ENCODE measurements at regions not wholly inside any gene's neighbourhood (a gene's known extent, or its start where the extent isn't known, plus 50 kb on each side); places are given as distances from the start of the nearest gene placed in this dataset.

DNA sequence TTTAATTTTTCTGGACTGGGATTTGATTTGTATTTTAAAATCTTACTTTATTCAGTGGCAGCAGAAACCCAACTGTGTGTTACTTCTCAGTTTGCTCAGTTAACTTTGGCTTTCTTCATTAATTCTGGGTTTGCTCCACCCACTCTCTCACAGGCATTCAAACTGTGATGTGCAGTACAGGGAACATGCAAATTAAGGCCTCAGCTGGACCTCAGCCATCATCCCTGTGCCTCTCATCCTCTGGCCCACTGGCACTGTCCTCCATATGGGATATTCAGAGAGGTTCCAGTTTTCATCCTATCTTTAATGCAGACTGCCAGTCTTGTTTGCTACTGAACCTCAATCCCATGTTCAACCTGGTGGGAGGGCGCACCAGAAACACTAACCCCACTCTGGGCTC, 743.4 kb upstream of the IGFBP3 start:
- Histone ChIP-seq H3K4me3 (IDR thresholded peaks at IDR 0.05; ENCODE audit: insufficient read depth, low read depth, low read length) (no peak overlapping the region), H3K9ac (no peak overlapping the region), H4K20me1 (ENCODE audit: insufficient read depth) (no peaks in the 10 kb centered on the region), H2AFZ (ENCODE audit: low read depth) (no peak overlapping the region), H3K27ac (no peak overlapping the region), H3K4me1 (ENCODE audit: low read depth, poor library complexity, severe bottlenecking) (no peaks in the 10 kb centered on the region), H3K4me2 (no peak overlapping the region), H3K27me3 (ENCODE audit: insufficient read depth, low read depth) (no peaks in the 10 kb centered on the region), H3K79me2 (ENCODE audit: insufficient read depth, low read depth) (no peaks in the 10 kb centered on the region), H3K36me3 (ENCODE audit: insufficient read depth) (no peaks in the 10 kb centered on the region)
- TF ChIP-seq, protein P1, sequence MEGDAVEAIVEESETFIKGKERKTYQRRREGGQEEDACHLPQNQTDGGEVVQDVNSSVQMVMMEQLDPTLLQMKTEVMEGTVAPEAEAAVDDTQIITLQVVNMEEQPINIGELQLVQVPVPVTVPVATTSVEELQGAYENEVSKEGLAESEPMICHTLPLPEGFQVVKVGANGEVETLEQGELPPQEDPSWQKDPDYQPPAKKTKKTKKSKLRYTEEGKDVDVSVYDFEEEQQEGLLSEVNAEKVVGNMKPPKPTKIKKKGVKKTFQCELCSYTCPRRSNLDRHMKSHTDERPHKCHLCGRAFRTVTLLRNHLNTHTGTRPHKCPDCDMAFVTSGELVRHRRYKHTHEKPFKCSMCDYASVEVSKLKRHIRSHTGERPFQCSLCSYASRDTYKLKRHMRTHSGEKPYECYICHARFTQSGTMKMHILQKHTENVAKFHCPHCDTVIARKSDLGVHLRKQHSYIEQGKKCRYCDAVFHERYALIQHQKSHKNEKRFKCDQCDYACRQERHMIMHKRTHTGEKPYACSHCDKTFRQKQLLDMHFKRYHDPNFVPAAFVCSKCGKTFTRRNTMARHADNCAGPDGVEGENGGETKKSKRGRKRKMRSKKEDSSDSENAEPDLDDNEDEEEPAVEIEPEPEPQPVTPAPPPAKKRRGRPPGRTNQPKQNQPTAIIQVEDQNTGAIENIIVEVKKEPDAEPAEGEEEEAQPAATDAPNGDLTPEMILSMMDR (conservative IDR thresholded peaks at IDR 0.05; ENCODE audit: low read depth, low read length): no peak

DNA sequence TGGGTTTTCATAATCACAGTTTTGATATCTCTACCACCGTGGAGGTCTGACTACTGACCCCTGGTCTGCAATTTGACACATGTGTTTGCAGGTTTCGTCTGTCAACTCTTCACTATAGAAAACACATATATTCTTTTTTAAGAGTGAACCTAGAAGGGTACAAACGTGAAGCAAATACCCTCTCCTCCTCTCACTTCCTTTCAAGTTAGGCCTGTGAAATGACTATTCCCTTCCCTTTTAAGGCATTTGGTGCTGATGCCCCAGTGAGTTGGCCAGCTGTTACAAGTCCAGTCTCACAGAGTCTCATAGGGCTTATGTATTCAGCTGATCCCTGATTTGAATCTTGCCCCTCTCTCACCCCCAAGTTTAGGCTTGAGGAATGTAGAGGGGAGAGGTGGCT, 742.0 kb upstream of the IGFBP3 start:
- H3K9ac ChIP-seq: no peak overlapping the region
- H2AFZ ChIP-seq (ENCODE audit: low read depth): no peak overlapping the region
- no peaks in the 10 kb centered on the region for H3K4me1 ChIP-seq (ENCODE audit: low read depth, poor library complexity, severe bottlenecking)
- no peaks in the 10 kb centered on the region for H3K27me3 ChIP-seq (ENCODE audit: insufficient read depth, low read depth)
- H3K36me3 ChIP-seq (ENCODE audit: insufficient read depth): no peaks in the 10 kb centered on the region
- H4K20me1 ChIP-seq (ENCODE audit: insufficient read depth): no peaks in the 10 kb centered on the region
- no peak overlapping the region for H3K27ac ChIP-seq
- H3K4me3 ChIP-seq (IDR thresholded peaks at IDR 0.05; ENCODE audit: insufficient read depth, low read depth, low read length): no peak overlapping the region
- TF ChIP-seq, protein P1 (conservative IDR thresholded peaks at IDR 0.05; ENCODE audit: low read depth, low read length): no peak
- no peak overlapping the region for H3K4me2 ChIP-seq
- no peaks in the 10 kb centered on the region for H3K79me2 ChIP-seq (ENCODE audit: insufficient read depth, low read depth)

DNA sequence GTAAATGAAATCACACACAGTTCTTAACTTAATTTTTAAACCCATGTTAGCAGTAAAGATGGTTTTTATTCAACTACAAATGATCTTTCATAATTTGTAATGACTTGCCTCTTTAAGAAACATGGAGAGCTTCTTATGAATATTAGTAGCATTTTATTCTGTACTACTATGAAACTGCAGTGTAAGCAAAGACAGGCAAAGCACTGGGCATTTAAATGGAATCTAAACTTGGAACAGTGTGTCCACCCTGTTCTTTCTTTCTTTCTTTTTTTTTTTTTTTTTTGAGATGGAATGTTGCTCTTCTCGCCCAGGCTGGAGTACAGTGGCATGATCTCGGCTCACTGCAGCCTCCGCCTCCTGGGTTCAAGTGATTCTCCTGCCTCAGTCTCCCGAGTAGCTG, 740.4 kb upstream of the IGFBP3 start:
- Histone ChIP-seq H3K9ac (no peak overlapping the region), H3K36me3 (ENCODE audit: insufficient read depth) (no peaks in the 10 kb centered on the region), H3K79me2 (ENCODE audit: insufficient read depth, low read depth) (no peaks in the 10 kb centered on the region), H3K4me1 (ENCODE audit: low read depth, poor library complexity, severe bottlenecking) (no peaks in the 10 kb centered on the region), H2AFZ (ENCODE audit: low read depth) (no peak overlapping the region), H3K27ac (no peak overlapping the region), H3K4me2 (no peak overlapping the region), H4K20me1 (ENCODE audit: insufficient read depth) (no peaks in the 10 kb centered on the region), H3K4me3 (IDR thresholded peaks at IDR 0.05; ENCODE audit: insufficient read depth, low read depth, low read length) (no peak overlapping the region), H3K27me3 (ENCODE audit: insufficient read depth, low read depth) (no peaks in the 10 kb centered on the region)
- TF ChIP-seq, protein P1 (conservative IDR thresholded peaks at IDR 0.05; ENCODE audit: low read depth, low read length): no peak

DNA sequence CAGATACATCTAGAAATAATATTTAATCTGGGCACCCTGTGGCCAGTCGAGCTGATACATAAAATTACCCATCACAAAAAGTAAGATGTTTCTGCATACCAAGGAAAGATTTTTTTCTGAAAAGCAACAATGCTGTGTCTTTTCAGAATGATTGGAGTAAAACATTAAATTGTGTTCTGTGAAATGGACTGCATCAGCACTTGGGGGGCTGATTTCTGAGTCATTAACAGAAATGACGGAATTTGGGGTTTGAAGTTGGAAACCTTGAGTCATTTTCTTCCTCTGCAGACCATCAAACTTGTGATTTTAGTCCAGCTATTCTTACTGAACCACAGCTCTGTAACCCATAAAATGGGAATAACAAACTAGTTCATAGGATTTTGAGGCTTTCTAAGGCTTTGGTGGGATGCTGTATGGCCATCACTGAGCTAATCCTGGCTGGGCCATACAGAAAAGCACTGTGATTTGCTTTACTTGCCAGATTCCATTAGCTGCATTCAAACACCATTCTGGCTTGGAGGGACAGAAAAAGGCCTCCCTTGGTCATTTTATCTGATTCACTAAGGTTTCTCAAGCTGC, 739.4 kb upstream of the IGFBP3 start:
- H4K20me1 ChIP-seq (ENCODE audit: insufficient read depth): no peaks in the 10 kb centered on the region
- H3K4me3 ChIP-seq (IDR thresholded peaks at IDR 0.05; ENCODE audit: insufficient read depth, low read depth, low read length): no peak overlapping the region
- no peak overlapping the region for H3K9ac ChIP-seq
- no peaks in the 10 kb centered on the region for H3K36me3 ChIP-seq (ENCODE audit: insufficient read depth)
- no peak overlapping the region for H2AFZ ChIP-seq (ENCODE audit: low read depth)
- H3K4me1 ChIP-seq (ENCODE audit: low read depth, poor library complexity, severe bottlenecking): no peaks in the 10 kb centered on the region
- H3K4me2 ChIP-seq: no peak overlapping the region
- no peak overlapping the region for H3K27ac ChIP-seq
- no peaks in the 10 kb centered on the region for H3K79me2 ChIP-seq (ENCODE audit: insufficient read depth, low read depth)
- TF ChIP-seq, protein P1 (conservative IDR thresholded peaks at IDR 0.05; ENCODE audit: low read depth, low read length): no peak
- no peaks in the 10 kb centered on the region for H3K27me3 ChIP-seq (ENCODE audit: insufficient read depth, low read depth)
